NT2/D1 (cell line): ENCODE measurements at regions not wholly inside any gene's neighbourhood (a gene's known extent, or its start where the extent isn't known, plus 50 kb on each side); places are given as distances from the start of the nearest gene placed in this dataset.
"Not testable (repeated sequence)": the region's sequence is repeated elsewhere in the genome, so short reads cannot be mapped to it uniquely, and the experiment has no call there.

Experiments
- DNase-seq: peaks from one replicate; pipeline ENCODE4 v3.0.0-alpha.2; 2011; ENCODE audit warnings: low read depth, low spot score
- H3K27me3 ChIP-seq: 2 replicates; pipeline ENCODE4 v1.6.0; 2011; ENCODE audit warnings: mild to moderate bottlenecking; ENCODE audit not compliant: insufficient read length, insufficient read depth
- H3K36me3 ChIP-seq: 2 replicates; pipeline ENCODE4 v1.6.1; 2011; ENCODE audit warnings: mild to moderate bottlenecking, low read length, mixed read lengths; ENCODE audit not compliant: insufficient read depth, insufficient read length
- H3K4me1 ChIP-seq: 2 replicates; pipeline ENCODE4 v1.5.1; 2011; ENCODE audit not compliant: insufficient read depth, insufficient read length
- H3K4me3 ChIP-seq: 2 replicates; pipeline ENCODE4 v1.5.1; 2011; ENCODE audit warnings: low read depth; ENCODE audit not compliant: insufficient read length
- H3K9ac ChIP-seq: 2 replicates; pipeline ENCODE4 v1.6.0; 2011; ENCODE audit warnings: low read depth; ENCODE audit not compliant: insufficient read length
- H3K9me3 ChIP-seq: 2 replicates; pipeline ENCODE4 v1.5.1; 2011; ENCODE audit warnings: mild to moderate bottlenecking, low read length; ENCODE audit not compliant: insufficient read depth
- SUZ12 ChIP-seq: IDR thresholded peaks from 2 replicates; pipeline ENCODE4 v1.6.1; 2011; ENCODE audit not compliant: insufficient read length, insufficient read depth; ENCODE audit errors: extremely low read depth
- YY1 ChIP-seq: IDR thresholded peaks from 2 replicates; pipeline ENCODE4 v1.6.1; 2011; ENCODE audit not compliant: insufficient read length, insufficient read depth
- ZNF274 ChIP-seq: IDR thresholded peaks from 2 replicates; pipeline ENCODE4 v1.6.1; 2011; ENCODE audit warnings: mild to moderate bottlenecking, low read depth, low read length

DNA sequence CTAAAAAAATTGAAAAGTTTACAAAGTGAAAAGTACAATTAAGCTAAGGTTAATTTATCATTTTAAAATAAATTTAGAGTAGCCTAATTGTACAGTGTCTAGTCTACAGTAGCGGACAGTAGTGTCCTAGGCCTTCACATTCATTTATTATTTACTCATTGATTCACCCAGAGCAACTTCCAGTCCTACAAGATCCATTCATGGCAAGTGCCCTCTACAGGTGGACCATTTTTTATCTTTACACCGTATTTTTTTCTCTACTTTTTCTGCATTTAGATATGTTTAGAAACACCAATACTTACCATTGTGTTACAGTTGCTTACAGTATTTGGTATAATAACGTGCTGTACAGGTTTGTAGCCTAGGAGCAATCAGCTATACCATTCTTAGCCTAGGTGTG, 84.1 kb downstream of the TSN start:
- H3K9ac ChIP-seq = no peak overlapping the region
- no peaks in the 10 kb centered on the region for H3K36me3 ChIP-seq
- H3K4me1 ChIP-seq = no peaks in the 10 kb centered on the region
- DNase-seq = no peak
- no peak for TF ChIP-seq ZNF274
- no peak for TF ChIP-seq SUZ12
- TF ChIP-seq YY1 = no peak
- H3K4me3 ChIP-seq = no peak overlapping the region
- H3K27me3 ChIP-seq = peaks cover 3% of the 10 kb centered on the region
- no peaks in the 10 kb centered on the region for H3K9me3 ChIP-seq

DNA sequence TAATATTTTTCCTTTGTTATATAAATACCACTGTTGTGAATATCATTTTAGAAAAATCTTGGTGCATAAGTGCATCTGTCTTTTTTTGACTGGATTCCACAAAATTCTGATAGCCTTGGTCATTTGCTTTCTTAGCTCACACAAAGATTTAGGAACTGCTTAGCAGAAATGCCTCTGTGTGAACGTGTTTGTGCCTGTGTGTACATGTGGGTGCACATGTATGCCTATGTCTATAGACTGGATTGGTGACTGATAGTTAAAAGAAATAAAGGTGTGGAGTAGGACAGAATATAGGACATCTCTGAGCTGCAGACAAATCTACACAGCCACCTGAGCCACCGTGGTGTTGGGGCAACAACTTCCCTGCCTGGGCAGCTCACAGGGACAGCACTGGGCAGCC, 93.8 kb downstream of the TSN start:
- no peak for TF ChIP-seq YY1
- no peak for TF ChIP-seq ZNF274
- TF ChIP-seq SUZ12 = no peak
- Histone ChIP-seq H3K9me3 (no peaks in the 10 kb centered on the region; the same call in 1 of the 2 replicates), H3K9ac (no peak overlapping the region), H3K4me3 (no peak overlapping the region), H3K36me3 (no peaks in the 10 kb centered on the region), H3K27me3 (no peaks in the 10 kb centered on the region), H3K4me1 (no peaks in the 10 kb centered on the region)
- DNase-seq = no peak

DNA sequence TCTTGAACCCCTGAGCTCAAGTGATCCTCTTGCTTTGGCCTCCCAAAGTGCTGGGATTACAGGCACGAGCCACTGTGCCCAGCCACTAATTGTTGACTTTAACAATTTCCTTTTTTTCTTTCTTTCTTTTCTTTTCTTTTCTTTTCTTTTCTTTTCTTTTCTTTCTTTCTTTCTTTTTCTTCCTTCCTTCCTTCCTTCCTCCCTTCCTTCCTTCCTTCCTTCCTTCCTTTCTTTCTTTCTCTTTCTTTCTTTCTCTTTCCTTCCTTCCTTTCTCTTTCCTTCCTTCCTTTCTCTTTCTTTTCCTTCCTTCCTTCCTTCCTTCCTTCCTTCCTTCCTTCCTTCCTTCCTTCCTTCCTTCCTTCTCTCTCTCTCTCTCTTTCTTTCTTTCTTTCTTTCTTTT, 97.7 kb downstream of the TSN start:
- not testable (repeated sequence) for H3K9me3 ChIP-seq, H3K4me3 ChIP-seq, DNase-seq, H3K4me1 ChIP-seq, H3K36me3 ChIP-seq, H3K27me3 ChIP-seq, H3K9ac ChIP-seq

DNA sequence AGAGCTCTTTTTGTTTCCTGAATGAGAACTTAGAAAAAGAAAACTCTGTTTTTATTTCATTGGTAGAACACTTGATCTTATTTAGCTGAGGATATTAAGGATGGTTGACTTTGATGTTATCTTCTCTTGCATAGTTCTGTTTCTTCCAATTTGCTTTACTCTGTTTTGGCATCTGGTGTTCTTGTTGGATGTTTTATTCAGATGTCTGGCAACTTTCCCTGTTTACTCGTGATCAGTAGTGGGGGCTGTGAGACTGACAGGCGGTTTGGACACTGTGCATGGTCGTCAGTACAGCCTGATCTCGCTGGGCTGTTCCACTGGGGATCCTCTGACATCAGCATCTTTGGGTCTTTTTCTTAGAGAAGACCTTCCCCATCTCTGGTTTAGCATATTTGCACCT, 100.1 kb downstream of the TSN start:
- Histone ChIP-seq H3K9me3 (peaks cover 4% of the 10 kb centered on the region), H3K27me3 (no peaks in the 10 kb centered on the region)

DNA sequence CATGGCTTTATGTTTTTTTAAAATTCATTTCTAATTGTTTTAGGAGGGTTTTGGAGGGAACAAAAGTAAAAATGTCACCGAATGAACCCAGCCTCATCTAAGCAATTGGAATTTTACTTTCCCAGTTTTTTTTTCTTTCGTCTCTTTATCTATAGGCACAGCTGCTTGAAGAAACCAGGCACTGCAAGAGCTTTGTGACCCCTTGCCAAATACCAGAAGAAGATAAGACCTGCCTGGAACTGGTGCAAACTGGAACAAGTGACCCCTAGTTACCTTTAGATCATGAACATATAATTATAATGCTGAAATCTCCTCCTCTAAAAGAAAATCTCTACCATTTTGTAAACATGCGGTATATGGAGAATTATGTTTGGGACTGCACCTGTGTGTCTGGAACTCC, 100.9 kb downstream of the TSN start:
- no peak for DNase-seq
- no peak for TF ChIP-seq YY1

More for the DNA sequence above, 100.1 kb downstream of the TSN start:
- DNase-seq = no peak
- TF ChIP-seq SUZ12 (no peak), YY1 (no peak), ZNF274 (no peak)
- no peak overlapping the region for H3K9ac ChIP-seq
- no peaks in the 10 kb centered on the region for H3K4me1 ChIP-seq
- H3K36me3 ChIP-seq = no peaks in the 10 kb centered on the region
- H3K4me3 ChIP-seq = no peak overlapping the region

DNA sequence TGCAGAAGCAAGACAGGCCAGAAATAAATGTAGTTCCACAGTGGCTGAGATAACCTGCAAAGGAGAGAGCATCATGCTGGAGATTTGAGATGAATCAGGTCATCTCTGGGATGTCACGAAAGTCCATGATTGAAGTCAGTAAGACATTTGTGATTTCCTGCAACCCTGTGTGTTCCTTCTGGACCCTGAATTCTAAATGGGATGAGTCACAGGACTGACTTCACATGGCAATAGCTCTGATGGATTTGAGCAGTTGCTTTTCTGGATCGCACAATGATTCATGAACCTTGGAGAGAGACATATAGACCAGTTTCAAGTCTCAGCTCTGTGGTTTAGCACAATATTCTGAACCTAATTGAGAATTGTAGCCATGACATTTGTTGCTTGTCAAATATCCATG, 102.9 kb downstream of the TSN start:
- no peak overlapping the region for H3K4me3 ChIP-seq

More for the DNA sequence above, 100.9 kb downstream of the TSN start:
- H3K36me3 ChIP-seq = no peaks in the 10 kb centered on the region
- H3K27me3 ChIP-seq = no peaks in the 10 kb centered on the region
- no peaks in the 10 kb centered on the region for H3K4me1 ChIP-seq
- H3K4me3 ChIP-seq = no peak overlapping the region
- H3K9ac ChIP-seq = no peak overlapping the region
- H3K9me3 ChIP-seq = peaks cover 4% of the 10 kb centered on the region

DNA sequence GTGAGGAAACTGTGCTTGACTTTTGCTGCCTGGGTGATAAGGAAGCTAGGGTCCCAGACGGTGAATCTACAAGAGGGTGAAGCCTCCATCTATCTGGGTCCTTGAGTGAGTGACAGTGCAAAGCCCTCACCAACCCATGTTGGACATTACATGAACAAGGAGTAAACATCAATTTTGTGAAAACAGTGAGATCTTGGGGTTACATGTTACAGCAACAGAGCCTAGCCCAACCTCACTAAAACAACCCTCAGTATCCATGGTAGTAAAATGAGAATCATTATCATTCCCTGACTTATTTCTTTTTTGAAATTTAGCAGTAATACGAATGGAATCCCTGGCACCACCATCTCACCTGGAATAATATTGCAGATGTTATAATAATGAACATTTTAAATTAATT, 103.4 kb downstream of the TSN start:
- H3K4me3 ChIP-seq = no peak overlapping the region
- peaks cover 4% of the 10 kb centered on the region for H3K9me3 ChIP-seq
- TF ChIP-seq SUZ12 (no peak), ZNF274 (no peak), YY1 (no peak)

More for the DNA sequence above, 102.9 kb downstream of the TSN start:
- TF ChIP-seq ZNF274 (no peak), SUZ12 (no peak), YY1 (no peak)
- no peaks in the 10 kb centered on the region for H3K36me3 ChIP-seq
- DNase-seq = no peak
- H3K9me3 ChIP-seq = peaks cover 4% of the 10 kb centered on the region
- no peaks in the 10 kb centered on the region for H3K27me3 ChIP-seq
- no peak overlapping the region for H3K9ac ChIP-seq
- H3K4me1 ChIP-seq = no peaks in the 10 kb centered on the region

DNA sequence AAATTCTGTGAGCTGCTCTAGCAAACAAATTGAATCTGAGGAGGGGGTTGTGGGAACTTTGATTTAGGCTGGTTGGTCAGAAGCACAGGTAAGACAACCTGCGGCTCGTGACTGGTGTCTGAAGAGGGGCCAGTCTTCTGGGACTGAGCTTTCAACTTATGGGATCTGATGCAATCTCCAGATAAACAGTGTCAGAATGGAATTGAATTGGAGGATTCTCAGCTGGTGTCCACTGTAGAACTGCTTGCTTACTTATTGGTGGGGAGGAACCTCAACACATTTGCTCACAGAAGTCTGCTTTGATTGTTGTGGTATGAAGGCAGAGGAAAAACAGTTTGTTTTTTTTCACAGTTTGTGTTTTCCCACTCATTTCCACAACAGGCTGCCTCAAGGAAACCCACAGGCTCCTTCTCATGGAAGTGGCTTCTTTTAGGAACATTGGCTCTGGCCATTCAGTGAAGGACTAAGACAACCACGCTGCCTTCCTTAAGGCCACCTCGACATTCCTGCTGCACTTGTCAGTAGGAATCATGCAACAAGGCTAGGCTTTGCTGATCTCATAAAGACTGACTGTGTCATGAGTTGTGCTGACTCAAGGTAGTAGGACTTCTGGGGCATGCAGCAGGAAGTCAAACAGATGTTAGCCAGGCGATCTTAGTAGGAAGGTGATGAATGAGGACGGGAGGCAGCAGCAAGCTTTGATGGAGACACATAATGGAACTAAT, 104.7 kb downstream of the TSN start:
- H3K9ac ChIP-seq = no peak overlapping the region
- TF ChIP-seq YY1 (no peak), ZNF274 (no peak), SUZ12 (no peak)

More for the DNA sequence above, 103.4 kb downstream of the TSN start:
- H3K4me1 ChIP-seq = no peaks in the 10 kb centered on the region
- no peaks in the 10 kb centered on the region for H3K27me3 ChIP-seq
- H3K9ac ChIP-seq = no peak overlapping the region
- no peak for DNase-seq
- H3K36me3 ChIP-seq = no peaks in the 10 kb centered on the region

More for the DNA sequence above, 104.7 kb downstream of the TSN start:
- no peak overlapping the region for H3K4me3 ChIP-seq
- no peak for DNase-seq
- H3K4me1 ChIP-seq = no peaks in the 10 kb centered on the region
- no peaks in the 10 kb centered on the region for H3K36me3 ChIP-seq
- H3K27me3 ChIP-seq = no peaks in the 10 kb centered on the region
- H3K9me3 ChIP-seq = peaks cover 4% of the 10 kb centered on the region; the same call in 1 of the 2 replicates
